Inflammatory macrophage (primary cell): ENCODE measurements at regions not wholly inside any gene's neighbourhood (a gene's known extent, or its start where the extent isn't known, plus 50 kb on each side); places are given as distances from the start of the nearest gene placed in this dataset.
A peak's percentile ranks its signal among the peaks of the same experiment; 100 is the strongest.
"Not testable (repeated sequence)": the region's sequence is repeated elsewhere in the genome, so short reads cannot be mapped to it uniquely, and the experiment has no call there.

Experiments used
- DNase-seq, 2 donors: peaks; one replicate each; pipeline ENCODE4 v3.0.0-alpha.2; 2020 to 2022

- DNase-seq = not testable (repeated sequence)
Measured at GRCh38 chr6:27825848-27826611, 86.2 kb downstream of the OR2B2 start.

GRCh38 chr6:27825025-27825793 is 87.0 kb downstream of the OR2B2 start:
- no peak for DNase-seq

- DNase-seq = peak; percentile 32 to 52
Measured at GRCh38 chr6:27824211-27825024, 87.8 kb downstream of the OR2B2 start.

- DNase-seq = peak; percentile 60 to 71
Measured at GRCh38 chr6:27823714-27824210, 88.4 kb downstream of the OR2B2 start.

GRCh38 chr6:27816906-27817305 is 95.3 kb downstream of the OR2B2 start:
- no peak for DNase-seq

GRCh38 chr6:27814665-27815424 is 97.4 kb downstream of the OR2B2 start:
- peak; percentile 92 to 97 for DNase-seq

GRCh38 chr6:27814415-27814664 is 97.9 kb downstream of the OR2B2 start:
- not testable (repeated sequence) for DNase-seq

- DNase-seq = no peak
Measured at GRCh38 chr6:27812805-27813492, 99.2 kb downstream of the OR2B2 start.

- DNase-seq = no peak
Measured at GRCh38 chr6:27812078-27812804, 100.0 kb downstream of the OR2B2 start.

GRCh38 chr6:27811451-27811772 is 100.8 kb downstream of the OR2B2 start:
- DNase-seq = no peak

- no peak for DNase-seq
Measured at GRCh38 chr6:27810768-27811450, 101.3 kb downstream of the OR2B2 start.

- peak; percentile 92 to 95 for DNase-seq
Measured at GRCh38 chr6:27809939-27810767, 102.0 kb downstream of the OR2B2 start.

- DNase-seq = no peak
Measured at GRCh38 chr6:27809067-27809938, 102.9 kb downstream of the OR2B2 start.

GRCh38 chr6:27808242-27809066 is 103.7 kb downstream of the OR2B2 start:
- DNase-seq = peak in 1 of 2 donors; percentile 25

- DNase-seq = peak; percentile 93 to 98
Measured at GRCh38 chr6:27807441-27808241, 104.6 kb downstream of the OR2B2 start.

GRCh38 chr6:27806981-27807440 is 105.2 kb downstream of the OR2B2 start:
- peak; percentile 32 to 43 for DNase-seq

- DNase-seq = no peak
Measured at GRCh38 chr6:27805347-27805746, 106.8 kb downstream of the OR2B2 start.
